LHCN-M2 (cell line): ENCODE measurements at regions not wholly inside any gene's neighbourhood (a gene's known extent, or its start where the extent isn't known, plus 50 kb on each side); places are given as distances from the start of the nearest gene placed in this dataset.

Experiments
- DNase-seq: peaks from one replicate; pipeline ENCODE4 v3.0.0-alpha.2; 2012; ENCODE audit warnings: low read depth

DNA sequence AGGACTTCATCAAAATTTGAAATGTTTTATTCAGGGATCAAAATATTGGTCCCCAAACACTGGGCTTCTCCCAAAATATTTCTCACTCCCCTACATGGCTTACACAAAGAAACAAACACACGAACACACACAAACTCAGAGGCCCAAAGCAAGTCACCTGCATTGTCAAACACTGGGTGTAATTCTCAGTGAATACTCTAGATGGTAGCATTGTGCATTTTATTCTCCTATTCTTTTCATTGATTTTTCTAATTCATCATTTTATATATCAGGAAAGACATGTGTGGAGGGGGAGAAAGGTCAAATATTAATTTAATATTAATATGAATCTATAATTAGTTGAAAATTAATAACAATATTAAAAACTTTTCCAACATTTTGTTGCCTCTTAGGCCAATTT is 72.3 kb upstream of the TNMD start:
- peak; percentile 1 for DNase-seq

DNA sequence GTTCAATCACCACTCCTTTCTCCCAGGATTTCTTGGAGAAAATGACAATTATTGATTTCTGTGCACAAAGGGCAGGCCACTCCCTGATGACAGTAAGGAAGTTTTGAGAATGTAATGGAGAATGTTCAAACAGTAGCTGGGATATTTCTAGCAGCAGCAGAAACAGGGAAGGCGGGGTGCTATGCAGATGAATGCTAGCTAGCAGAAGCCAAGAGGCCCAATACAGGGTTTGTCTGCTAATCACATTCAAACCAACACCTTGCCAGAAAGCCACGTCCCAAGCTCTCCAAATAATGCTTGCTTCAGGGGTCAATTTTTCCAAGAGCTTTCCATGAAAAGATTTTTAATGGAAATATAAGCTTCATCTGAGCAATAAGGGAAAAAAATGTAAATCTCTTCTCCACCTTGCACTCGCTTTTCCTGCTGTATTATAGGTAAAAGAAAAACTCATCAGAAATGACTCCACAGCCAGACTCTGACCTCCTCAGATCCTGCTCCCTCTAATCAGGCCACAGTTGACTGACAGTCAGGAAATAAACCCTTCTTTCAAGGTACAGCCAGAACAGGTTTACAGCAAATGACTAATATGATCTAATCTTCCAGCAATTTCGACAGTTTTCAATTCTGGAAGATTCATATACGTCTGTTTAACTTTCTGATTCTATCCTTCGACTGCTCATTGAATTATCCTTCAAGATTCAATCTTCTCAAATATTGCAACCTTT is 84.7 kb upstream of the PCDH19 start:
- DNase-seq = no peak

DNA sequence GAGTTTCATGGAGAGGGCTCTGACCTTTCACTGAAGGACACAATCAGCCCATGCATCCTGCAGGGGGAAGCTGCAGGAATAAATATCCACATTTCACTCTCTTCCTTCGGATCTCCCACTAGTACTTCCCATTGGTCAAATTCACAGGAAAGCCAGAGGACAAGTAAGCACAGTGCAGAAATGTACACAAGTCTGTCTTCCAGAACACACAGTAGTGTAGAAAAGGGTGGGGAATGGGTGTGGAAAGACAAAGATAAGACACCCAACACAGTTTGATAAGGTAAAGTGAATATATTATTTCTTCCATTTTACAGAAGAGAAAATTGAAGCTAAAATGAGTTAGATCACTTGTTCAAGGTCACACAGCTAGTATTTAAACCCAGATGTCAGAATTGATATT is 81.1 kb upstream of the PCDH19 start:
- no peak for DNase-seq

DNA sequence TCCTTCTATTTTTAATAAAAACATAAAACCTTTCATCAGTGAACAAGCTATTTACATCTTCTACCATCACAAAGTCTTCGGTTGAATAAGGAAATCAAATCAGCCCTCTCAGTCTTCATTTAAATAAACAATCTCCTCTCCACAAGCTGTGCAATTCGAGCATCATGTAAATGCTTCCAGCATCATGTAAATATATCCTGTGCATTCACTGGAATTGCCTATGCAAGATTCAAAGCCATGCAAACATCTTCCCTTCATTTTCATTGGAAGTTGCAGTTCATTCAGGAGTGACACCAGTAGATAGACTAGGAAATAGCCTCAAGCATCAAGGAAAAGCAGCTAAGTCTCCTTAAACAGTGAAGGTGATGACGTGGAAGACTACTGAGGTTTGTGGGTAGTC is 77.7 kb upstream of the PCDH19 start:
- DNase-seq = no peak

DNA sequence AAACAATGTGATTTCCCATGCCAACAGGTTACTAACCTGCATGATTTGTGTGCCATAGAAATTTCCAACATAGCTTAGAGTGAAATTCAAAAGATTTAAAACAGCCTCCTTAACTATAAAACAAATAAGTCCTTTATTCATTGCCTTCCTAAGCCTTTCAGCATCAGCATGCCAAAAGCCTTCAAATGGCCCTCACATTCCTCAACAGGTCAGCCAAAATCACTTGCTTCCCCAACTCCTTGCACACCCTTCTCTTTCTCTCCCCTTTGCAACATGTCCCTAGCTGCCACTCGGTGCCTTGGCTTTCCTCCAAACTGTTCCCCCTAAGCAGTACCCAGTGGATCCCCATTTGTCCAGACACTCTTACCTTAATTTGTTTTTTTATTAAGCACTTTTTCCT is 74.9 kb upstream of the PCDH19 start:
- DNase-seq = no peak

DNA sequence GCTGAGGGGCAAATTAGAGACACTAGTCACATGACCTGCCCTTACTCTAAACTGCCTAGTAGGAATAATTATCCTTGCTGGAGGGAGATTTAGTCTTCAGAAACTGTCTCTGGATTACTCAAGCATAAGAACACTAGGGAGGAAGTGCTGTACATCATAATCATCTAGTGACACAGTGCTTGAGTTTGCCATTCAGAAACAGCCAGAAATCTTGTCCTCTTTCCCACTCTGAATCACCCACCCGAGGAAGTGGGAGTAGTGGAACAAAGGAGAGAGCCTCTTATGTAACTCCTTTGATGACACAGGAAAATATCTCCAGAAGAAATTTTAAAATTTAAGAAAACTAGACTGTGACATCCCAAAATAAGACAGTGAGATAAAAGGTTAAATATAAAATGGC is 69.3 kb upstream of the PCDH19 start:
- no peak for DNase-seq

DNA sequence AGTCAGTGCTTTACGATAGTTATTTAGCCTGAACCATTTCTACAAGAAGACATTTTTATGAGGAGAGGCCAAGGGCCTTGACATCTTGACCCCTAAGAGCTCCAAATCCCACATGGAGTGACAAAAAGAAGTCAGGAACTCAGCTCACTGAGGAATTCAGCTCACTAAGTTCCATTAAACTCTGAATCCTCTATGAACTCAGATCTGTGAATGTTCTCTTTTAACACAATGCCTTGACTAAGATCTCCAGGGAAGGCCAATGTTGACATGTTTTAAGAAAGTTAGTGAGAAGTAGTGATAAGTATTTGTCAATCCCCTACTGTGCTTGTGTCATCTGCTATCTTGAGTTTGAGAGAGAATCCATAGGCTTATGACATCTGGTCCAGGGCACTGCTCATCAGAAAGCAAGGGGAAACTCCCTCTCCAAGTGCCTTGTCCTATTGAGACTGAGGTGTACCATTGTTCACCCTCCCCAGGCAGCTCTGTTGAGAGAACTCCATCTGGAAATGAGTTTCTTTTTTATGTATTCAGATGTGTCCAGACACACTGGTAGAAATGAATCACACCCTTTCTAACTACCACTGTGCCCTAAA is 68.7 kb upstream of the PCDH19 start:
- no peak for DNase-seq

DNA sequence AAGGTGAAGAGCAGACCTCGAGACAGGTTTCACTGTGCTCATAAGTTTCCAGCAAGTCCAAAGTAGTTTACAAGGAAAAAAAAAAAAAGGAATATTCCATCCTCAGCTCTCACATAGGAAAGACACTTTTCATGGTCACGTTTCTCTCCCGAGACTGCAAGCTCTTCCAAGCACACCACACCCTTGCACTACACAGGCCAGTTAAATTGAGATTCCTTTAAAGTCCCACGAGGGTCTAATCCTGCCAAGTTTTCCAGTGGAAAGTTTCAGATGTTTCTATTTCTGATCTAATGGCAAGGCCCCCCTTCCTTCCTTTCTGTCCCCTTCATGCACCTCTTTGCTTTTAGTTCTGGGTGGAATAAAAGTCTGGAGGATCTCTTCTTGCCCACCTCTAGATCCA is 67.9 kb upstream of the PCDH19 start:
- no peak for DNase-seq

DNA sequence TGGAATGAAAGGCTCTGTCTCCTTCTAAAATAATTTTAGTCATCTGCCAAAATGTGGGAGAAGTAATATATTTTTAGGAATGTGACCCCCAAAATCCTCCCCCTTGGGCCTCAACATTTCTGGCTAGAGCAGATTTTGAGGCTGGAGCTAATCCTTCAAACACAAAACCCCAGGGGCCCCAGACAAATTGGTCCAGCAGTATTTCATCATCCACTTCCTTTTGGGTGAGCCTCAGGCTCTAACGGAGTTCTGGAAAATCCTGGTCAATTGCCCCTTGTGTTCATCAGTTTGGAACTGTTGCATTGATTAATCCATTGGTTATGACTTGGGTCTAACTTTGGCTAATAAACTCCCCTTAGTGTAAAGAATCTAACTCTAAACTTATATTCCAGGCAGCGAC is 67.4 kb upstream of the PCDH19 start:
- no peak for DNase-seq
